Endothelial cell (in vitro differentiated cells): ENCODE measurements at regions not wholly inside any gene's neighbourhood (a gene's known extent, or its start where the extent isn't known, plus 50 kb on each side); places are given as distances from the start of the nearest gene placed in this dataset.

ENCODE experiments used
- DNase-seq: peaks from one replicate; pipeline ENCODE4 v3.0.0; 2021; ENCODE audit warnings: low spot score
- H3K27ac Mint-ChIP-seq: one replicate; pipeline ENCODE4 v1.8.0; 2021; ENCODE audit warnings: mixed read lengths, inconsistent platforms; ENCODE audit not compliant: unreplicated experiment
- H3K27me3 Mint-ChIP-seq: one replicate; pipeline ENCODE4 v1.8.0; 2021; ENCODE audit warnings: mild to moderate bottlenecking, moderate library complexity, mixed read lengths, inconsistent platforms; ENCODE audit not compliant: unreplicated experiment
- H3K36me3 Mint-ChIP-seq: one replicate; pipeline ENCODE4 v1.8.0; 2021; ENCODE audit warnings: mild to moderate bottlenecking, low read depth, mixed read lengths, inconsistent platforms; ENCODE audit not compliant: unreplicated experiment
- H3K4me1 Mint-ChIP-seq: one replicate; pipeline ENCODE4 v1.8.0; 2021; ENCODE audit warnings: mild to moderate bottlenecking, mixed read lengths, inconsistent platforms; ENCODE audit not compliant: unreplicated experiment
- H3K4me3 Mint-ChIP-seq: one replicate; pipeline ENCODE4 v1.8.0; 2021; ENCODE audit warnings: mild to moderate bottlenecking, mixed read lengths, inconsistent platforms; ENCODE audit not compliant: unreplicated experiment
- H3K9me3 Mint-ChIP-seq: one replicate; pipeline ENCODE4 v1.8.0; 2021; ENCODE audit warnings: mixed read lengths, inconsistent platforms; ENCODE audit not compliant: unreplicated experiment
- TF ChIP-seq, protein P1 (sequence below): fragments of 200-600 bp; sonication (generic); IDR thresholded peaks from one replicate; pipeline ENCODE4 v1.5.0; 2021; ENCODE audit warnings: antibody characterized with exemption; ENCODE audit not compliant: unreplicated experiment

DNA sequence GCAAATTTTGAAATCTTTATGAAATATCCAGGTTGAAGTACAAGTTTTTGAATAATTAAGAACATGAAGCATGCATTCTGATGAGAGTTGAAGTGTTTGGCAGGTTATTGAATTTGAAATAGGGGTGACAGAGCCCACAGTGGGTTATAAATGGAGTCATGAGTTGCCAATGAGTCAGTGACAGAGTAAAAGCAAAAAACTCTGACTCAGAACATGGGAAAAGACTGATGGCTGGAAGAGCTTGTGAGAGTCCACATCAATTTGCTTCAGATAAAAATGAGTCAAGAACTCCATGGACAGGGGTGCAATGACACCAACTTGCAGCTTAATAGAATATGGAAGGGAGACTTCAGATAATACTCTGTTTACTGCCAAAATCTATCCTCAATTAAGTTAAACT, 105.3 kb downstream of the SLC6A15 start:
- no peaks in the 10 kb centered on the region for H3K27me3 Mint-ChIP-seq
- no peaks in the 10 kb centered on the region for H3K36me3 Mint-ChIP-seq
- H3K4me3 Mint-ChIP-seq: no peak overlapping the region
- H3K4me1 Mint-ChIP-seq: no peaks in the 10 kb centered on the region
- H3K27ac Mint-ChIP-seq: no peak overlapping the region
- no peaks in the 10 kb centered on the region for H3K9me3 Mint-ChIP-seq
- TF ChIP-seq, protein P1, sequence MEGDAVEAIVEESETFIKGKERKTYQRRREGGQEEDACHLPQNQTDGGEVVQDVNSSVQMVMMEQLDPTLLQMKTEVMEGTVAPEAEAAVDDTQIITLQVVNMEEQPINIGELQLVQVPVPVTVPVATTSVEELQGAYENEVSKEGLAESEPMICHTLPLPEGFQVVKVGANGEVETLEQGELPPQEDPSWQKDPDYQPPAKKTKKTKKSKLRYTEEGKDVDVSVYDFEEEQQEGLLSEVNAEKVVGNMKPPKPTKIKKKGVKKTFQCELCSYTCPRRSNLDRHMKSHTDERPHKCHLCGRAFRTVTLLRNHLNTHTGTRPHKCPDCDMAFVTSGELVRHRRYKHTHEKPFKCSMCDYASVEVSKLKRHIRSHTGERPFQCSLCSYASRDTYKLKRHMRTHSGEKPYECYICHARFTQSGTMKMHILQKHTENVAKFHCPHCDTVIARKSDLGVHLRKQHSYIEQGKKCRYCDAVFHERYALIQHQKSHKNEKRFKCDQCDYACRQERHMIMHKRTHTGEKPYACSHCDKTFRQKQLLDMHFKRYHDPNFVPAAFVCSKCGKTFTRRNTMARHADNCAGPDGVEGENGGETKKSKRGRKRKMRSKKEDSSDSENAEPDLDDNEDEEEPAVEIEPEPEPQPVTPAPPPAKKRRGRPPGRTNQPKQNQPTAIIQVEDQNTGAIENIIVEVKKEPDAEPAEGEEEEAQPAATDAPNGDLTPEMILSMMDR: no peak
- no peak for DNase-seq

DNA sequence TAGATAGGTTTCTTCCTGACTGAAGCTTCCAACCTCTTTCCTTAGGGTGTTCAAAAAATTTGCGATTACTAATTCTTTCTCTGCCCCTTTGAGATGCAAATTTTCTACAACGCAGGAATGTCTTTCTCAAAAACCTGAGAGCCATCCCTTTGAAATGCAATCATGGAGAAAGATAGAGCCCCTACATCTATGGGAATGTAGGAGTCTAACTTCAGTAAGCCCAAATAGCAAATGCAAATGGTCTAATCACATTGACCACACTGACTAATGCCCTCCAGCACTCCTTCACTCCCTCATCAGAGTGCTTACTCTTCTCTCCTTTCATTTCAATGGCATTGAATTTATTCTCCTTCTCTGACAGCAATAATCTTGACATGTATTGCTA, 107.1 kb downstream of the SLC6A15 start:
- H3K27me3 Mint-ChIP-seq: no peaks in the 10 kb centered on the region
- no peaks in the 10 kb centered on the region for H3K4me1 Mint-ChIP-seq
- no peak overlapping the region for H3K27ac Mint-ChIP-seq
- H3K36me3 Mint-ChIP-seq: no peaks in the 10 kb centered on the region
- H3K9me3 Mint-ChIP-seq: no peaks in the 10 kb centered on the region
- no peak for DNase-seq
- TF ChIP-seq, protein P1: no peak
- H3K4me3 Mint-ChIP-seq: no peak overlapping the region

DNA sequence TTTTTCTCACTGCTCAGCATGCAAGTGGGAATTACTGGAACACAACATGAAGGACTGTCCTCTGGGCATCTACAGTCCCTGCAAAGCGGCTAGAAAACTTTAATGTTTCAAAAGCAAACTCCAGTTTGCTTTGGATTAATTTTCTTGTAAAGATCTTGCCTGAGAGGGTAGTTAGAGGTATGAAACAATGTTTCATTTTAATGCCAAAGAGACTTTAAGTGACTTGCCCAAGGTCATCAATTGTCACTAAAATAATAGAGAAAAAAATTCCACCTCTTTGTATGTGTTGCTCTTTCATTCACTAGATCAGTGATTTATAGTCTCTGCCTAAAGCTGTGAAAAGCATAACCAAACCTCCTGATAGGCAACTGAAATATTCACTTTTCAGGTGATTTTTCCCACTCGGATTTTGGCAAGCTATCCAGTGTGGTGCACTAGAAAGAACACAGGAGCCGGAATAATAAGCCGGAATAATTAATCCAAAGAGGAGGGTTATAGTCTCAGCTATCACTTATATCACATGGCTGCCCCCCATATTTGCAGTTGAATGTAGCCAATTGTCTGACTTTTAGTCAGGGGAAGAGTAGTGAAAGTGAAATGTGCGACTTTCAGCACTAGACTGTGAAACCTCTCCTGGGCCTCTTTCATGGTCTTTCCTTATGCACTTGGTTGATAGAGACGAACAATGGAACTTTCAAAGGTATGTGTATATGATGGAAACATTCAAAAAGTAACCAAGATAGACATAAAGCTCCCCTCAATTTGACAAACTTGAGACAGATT, 107.7 kb downstream of the SLC6A15 start:
- Mint-ChIP-seq H3K27ac (no peak overlapping the region), H3K4me3 (no peak overlapping the region), H3K4me1 (no peaks in the 10 kb centered on the region), H3K27me3 (no peaks in the 10 kb centered on the region), H3K9me3 (no peaks in the 10 kb centered on the region), H3K36me3 (no peaks in the 10 kb centered on the region)
- no peak for DNase-seq
- TF ChIP-seq, protein P1: no peak

DNA sequence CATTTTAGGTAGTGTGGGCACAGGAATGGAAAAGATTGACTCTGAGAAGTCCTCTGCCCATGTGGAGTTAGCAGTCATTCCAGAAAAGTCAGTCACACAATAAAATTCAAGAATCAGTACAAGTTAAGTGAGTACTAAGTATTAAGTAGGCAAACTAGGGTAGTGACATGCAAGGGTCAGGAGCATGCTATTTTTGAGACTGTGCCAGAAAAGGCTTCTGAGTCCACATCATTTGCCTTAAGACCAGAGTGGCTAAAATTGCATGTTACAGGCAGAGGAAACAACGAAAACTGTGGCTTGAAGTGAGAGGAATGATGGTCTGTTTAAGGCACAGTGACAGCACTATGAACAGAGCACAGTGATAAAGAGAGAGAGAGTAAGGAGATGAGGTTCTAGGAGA, 108.9 kb downstream of the SLC6A15 start:
- Mint-ChIP-seq H3K36me3 (no peaks in the 10 kb centered on the region), H3K4me3 (no peak overlapping the region), H3K27me3 (no peaks in the 10 kb centered on the region), H3K9me3 (no peaks in the 10 kb centered on the region), H3K4me1 (no peaks in the 10 kb centered on the region), H3K27ac (no peak overlapping the region)
- no peak for DNase-seq
- TF ChIP-seq, protein P1: no peak

DNA sequence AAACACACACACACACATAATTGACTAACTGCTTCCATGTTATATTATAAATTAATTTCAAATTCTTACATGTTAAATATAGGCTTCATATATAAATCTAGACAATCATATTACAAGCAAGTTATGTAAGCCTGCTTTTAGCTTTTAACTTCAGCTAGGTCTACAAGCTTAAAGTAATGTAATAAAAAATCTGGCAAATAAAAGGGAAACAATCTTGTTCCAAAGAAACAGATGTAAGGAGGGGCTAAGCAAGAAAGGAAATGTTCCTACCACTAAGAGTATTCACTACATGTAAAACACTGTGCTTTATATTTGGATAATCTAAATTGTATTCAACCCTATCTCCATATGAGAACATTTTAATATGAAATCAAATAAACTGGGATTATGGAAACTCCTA, 110.4 kb downstream of the SLC6A15 start:
- DNase-seq: no peak
- Mint-ChIP-seq H3K4me1 (peaks cover 2% of the 10 kb centered on the region), H3K27me3 (no peaks in the 10 kb centered on the region), H3K9me3 (no peaks in the 10 kb centered on the region), H3K36me3 (no peaks in the 10 kb centered on the region), H3K4me3 (no peak overlapping the region), H3K27ac (no peak overlapping the region)
- TF ChIP-seq, protein P1: no peak
